GM23338 (cell line): ENCODE measurements at regions not wholly inside any gene's neighbourhood (a gene's known extent, or its start where the extent isn't known, plus 50 kb on each side); places are given as distances from the start of the nearest gene placed in this dataset.
A peak's percentile ranks its signal among the peaks of the same experiment; 100 is the strongest.

Source experiments
- ATAC-seq: fragments of 200-7000 bp; cut with Tn5 transposase; 3 replicates; pipeline ENCODE4 v1.9.1; 2020
- DNase-seq: peaks from one replicate; pipeline ENCODE4 v3.0.0-alpha.2; 2015; ENCODE audit warnings: low spot score
- H2AFZ ChIP-seq: fragments of 200-600 bp; sonication (generic); 2 replicates; pipeline ENCODE4 v1.8.0; 2016; ENCODE audit warnings: antibody characterized with exemption, mild to moderate bottlenecking, moderate library complexity
- H3F3A ChIP-seq: fragments of 200-600 bp; sonication (generic); replicated peaks from 2 replicates; pipeline ENCODE4 v1.8.0; 2017; ENCODE audit warnings: antibody characterized with exemption, mixed run types, low read depth
- H3K27ac ChIP-seq: fragments of 200-600 bp; sonication (generic); 2 replicates; pipeline ENCODE4 v1.6.1; 2016; ENCODE audit warnings: low read depth
- H3K27me3 ChIP-seq: fragments of 200-600 bp; sonication (generic); 2 replicates; pipeline ENCODE4 v1.8.0; 2016; ENCODE audit warnings: mild to moderate bottlenecking, mixed run types, moderate library complexity; ENCODE audit not compliant: insufficient read depth
- H3K36me3 ChIP-seq: fragments of 200-600 bp; sonication (generic); 2 replicates; pipeline ENCODE4 v1.8.0; 2016; ENCODE audit warnings: mild to moderate bottlenecking; ENCODE audit not compliant: insufficient read depth
- H3K4me1 ChIP-seq: fragments of 200-600 bp; sonication (generic); 2 replicates; pipeline ENCODE4 v1.8.0; 2016; ENCODE audit warnings: mild to moderate bottlenecking, moderate library complexity; ENCODE audit not compliant: insufficient read depth
- H3K4me2 ChIP-seq: fragments of 200-600 bp; sonication (generic); 2 replicates; pipeline ENCODE4 v1.7.1; 2017; ENCODE audit warnings: mixed run types
- H3K4me3 ChIP-seq: fragments of 200-600 bp; sonication (generic); 2 replicates; pipeline ENCODE4 v1.6.1; 2016; ENCODE audit warnings: mixed run types
- H3K79me2 ChIP-seq: fragments of 200-600 bp; sonication (generic); replicated peaks from 2 replicates; pipeline ENCODE4 v1.8.0; 2017; ENCODE audit warnings: mild to moderate bottlenecking; ENCODE audit not compliant: insufficient read depth
- H3K9me2 ChIP-seq: fragments of 200-600 bp; sonication (generic); 2 replicates; pipeline ENCODE4 v1.8.0; 2017; ENCODE audit not compliant: insufficient read depth
- H4K20me1 ChIP-seq: fragments of 200-600 bp; sonication (generic); replicated peaks from 2 replicates; pipeline ENCODE4 v1.8.0; 2017; ENCODE audit warnings: mild to moderate bottlenecking; ENCODE audit not compliant: insufficient read depth
- H3K27ac Mint-ChIP-seq: 2 replicates; pipeline ENCODE4 v1.8.0; 2020; ENCODE audit warnings: inconsistent platforms, mild to moderate bottlenecking, moderate library complexity, mixed read lengths
- H3K27me3 Mint-ChIP-seq: 3 replicates; pipeline ENCODE4 v1.8.0; 2022; ENCODE audit warnings: low read depth, mild to moderate bottlenecking, moderate library complexity, mixed read lengths, inconsistent platforms; ENCODE audit not compliant: insufficient read depth, poor library complexity
- H3K36me3 Mint-ChIP-seq: 3 replicates; pipeline ENCODE4 v1.8.0; 2021; ENCODE audit warnings: low read depth, mild to moderate bottlenecking, inconsistent platforms, moderate library complexity, mixed read lengths
- H3K4me1 Mint-ChIP-seq: 3 replicates; pipeline ENCODE4 v1.8.0; 2020; ENCODE audit warnings: mild to moderate bottlenecking, inconsistent platforms, mixed read lengths
- H3K4me3 Mint-ChIP-seq: 3 replicates; pipeline ENCODE4 v1.8.0; 2021; ENCODE audit warnings: moderate library complexity, mild to moderate bottlenecking, inconsistent platforms, mixed read lengths
- H3K9me3 Mint-ChIP-seq: 3 replicates; pipeline ENCODE4 v1.8.0; 2020; ENCODE audit warnings: moderate library complexity, mild to moderate bottlenecking, inconsistent platforms, mixed read lengths
- CREB1 ChIP-seq: fragments of 250-450 bp; sonication (Bioruptor Pico); IDR thresholded peaks from 2 replicates; pipeline ENCODE4 v1.5.0; 2020; ENCODE audit warnings: low read depth, mild to moderate bottlenecking, moderate library complexity
- CTCF ChIP-seq, 2 experiments: fragments of 200-600 bp in 1 of 2; sonication (generic) in 1 of 2; conservative IDR thresholded peaks; 2 replicates each; pipeline versions ENCODE4 v1.5.1 to v1.6.1; 2016 to 2017; ENCODE audit warnings: antibody characterized with exemption in 2 of 2, low read depth in 2 of 2, mild to moderate bottlenecking in 2 of 2, moderate library complexity in 1 of 2
- ETS1 ChIP-seq: IDR thresholded peaks from 2 replicates; pipeline ENCODE4 v1.6.1; 2016; ENCODE audit warnings: antibody characterized with exemption
- EZH2phosphoT487 ChIP-seq: fragments of 200-600 bp; sonication (generic); IDR thresholded peaks from one replicate; pipeline ENCODE4 v1.8.1; 2018; ENCODE audit warnings: antibody characterized with exemption; ENCODE audit not compliant: unreplicated experiment
- NANOG ChIP-seq: IDR thresholded peaks from 2 replicates; pipeline ENCODE4 v1.6.1; 2016; ENCODE audit warnings: antibody characterized with exemption, borderline replicate concordance
- REST ChIP-seq: IDR thresholded peaks from one replicate; pipeline ENCODE4 v1.6.1; 2018; ENCODE audit warnings: antibody characterized with exemption; ENCODE audit not compliant: unreplicated experiment
- STAT1 ChIP-seq: IDR thresholded peaks from one replicate; pipeline ENCODE4 v1.6.1; 2016; ENCODE audit warnings: antibody characterized with exemption; ENCODE audit not compliant: unreplicated experiment
- ZNF114 ChIP-seq: fragments of 250-450 bp; sonication (Bioruptor Pico); IDR thresholded peaks from 2 replicates; pipeline ENCODE4 v1.5.0; 2020; ENCODE audit warnings: mild to moderate bottlenecking, moderate library complexity
- ZNF331 ChIP-seq: fragments of 250-450 bp; sonication (Bioruptor Pico); IDR thresholded peaks from 2 replicates; pipeline ENCODE4 v1.5.0; 2020; ENCODE audit warnings: low read depth, mild to moderate bottlenecking, moderate library complexity
- ZNF462 ChIP-seq: fragments of 250-450 bp; sonication (Bioruptor Pico); IDR thresholded peaks from 2 replicates; pipeline ENCODE4 v1.5.0; 2020; ENCODE audit warnings: mild to moderate bottlenecking, moderate library complexity

- Mint-ChIP-seq H3K36me3 (peaks cover 53% of the 10 kb centered on the region), H3K4me3 (peak overlapping the region; percentile 31; the same call in 2 of the 3 replicates), H3K4me1 (peaks cover 35% of the 10 kb centered on the region), H3K9me3 (peaks cover 49% of the 10 kb centered on the region), H3K27me3 (no peaks in the 10 kb centered on the region), H3K27ac (peak overlapping the region; percentile 26; the same call in 1 of the 2 replicates)
- H3F3A ChIP-seq = no peaks in the 10 kb centered on the region
- peak overlapping the region; percentile 15 for H3K4me3 ChIP-seq
- H3K4me1 ChIP-seq = peaks cover 25% of the 10 kb centered on the region
- no peaks in the 10 kb centered on the region for H4K20me1 ChIP-seq
- H3K4me2 ChIP-seq = peak overlapping the region; percentile 64
- DNase-seq (peak; percentile 92), ATAC-seq (peak; percentile 93)
- no peaks in the 10 kb centered on the region for H3K36me3 ChIP-seq
- H3K27me3 ChIP-seq = no peaks in the 10 kb centered on the region
- TF ChIP-seq EZH2phosphoT487 (no peak), NANOG (peak; percentile 77), REST (no peak), ZNF462 (peak; percentile 98), ZNF331 (CRISPR knock-in tag) (no peak), ZNF114 (no peak), ETS1 (peak; percentile 71; the same call in 1 of the 2 replicates), STAT1 (no peak), CTCF (conservative IDR thresholded peaks at IDR 0.05; ENCODE audit: low read depth in 2 of 2) (peak in 1 of 2 experiments; percentile 26; a peak in 2 of 4 replicates), CREB1 (CRISPR knock-in tag) (no peak)
- H3K9me2 ChIP-seq = peaks cover 21% of the 10 kb centered on the region
- H2AFZ ChIP-seq = no peak overlapping the region
- H3K27ac ChIP-seq = peak overlapping the region; percentile 75
- peaks cover 17% of the 10 kb centered on the region for H3K79me2 ChIP-seq
Observed at GRCh38 chr12:64992641-64993040, 128.5 kb downstream of the WIF1 start.
